ENCODE measurements at regions not wholly inside any gene's neighbourhood (a gene's known extent, or its start where the extent isn't known, plus 50 kb on each side); places are given as distances from the start of the nearest gene placed in this dataset.
A peak's percentile ranks its signal among the peaks of the same experiment; 100 is the strongest.

- DNase-seq, result no peak
Measured at GRCh38 chr13:34046457-34046856, 228.5 kb downstream of the RFC3 start.

GRCh38 chr13:34048652-34049051 is 230.7 kb downstream of the RFC3 start:
- DNase-seq, result no peak

- no peak for DNase-seq
Measured at GRCh38 chr13:34056733-34057258, 238.8 kb downstream of the RFC3 start.

GRCh38 chr13:34064456-34065205 is 246.7 kb downstream of the RFC3 start:
- no peak for DNase-seq

GRCh38 chr13:34065928-34066327 is 248.0 kb downstream of the RFC3 start:
- DNase-seq, result no peak

- no peak for DNase-seq
Measured at GRCh38 chr13:34066344-34066743, 248.4 kb downstream of the RFC3 start.

GRCh38 chr13:34070006-34070405 is 252.1 kb downstream of the RFC3 start:
- no peak for DNase-seq

GRCh38 chr13:34070544-34071303 is 252.8 kb downstream of the RFC3 start:
- no peak for DNase-seq

GRCh38 chr13:34076319-34076718 is 258.4 kb downstream of the RFC3 start:
- no peak for DNase-seq

- peak in 1 of 5 experiments; percentile 3 for DNase-seq
Measured at GRCh38 chr13:34076943-34077703, 259.2 kb downstream of the RFC3 start.

- DNase-seq, result no peak
Measured at GRCh38 chr13:34078334-34078999, 260.5 kb downstream of the RFC3 start.

GRCh38 chr13:34085204-34085603 is 267.3 kb downstream of the RFC3 start:
- no peak for DNase-seq

GRCh38 chr13:34086281-34086680 is 268.3 kb downstream of the RFC3 start:
- no peak for DNase-seq

GRCh38 chr13:34087791-34088190 is 269.8 kb downstream of the RFC3 start:
- no peak for DNase-seq

GRCh38 chr13:34103854-34104253 is 285.9 kb downstream of the RFC3 start:
- no peak for DNase-seq

GRCh38 chr13:34104853-34105252 is 286.9 kb downstream of the RFC3 start:
- no peak for DNase-seq

GRCh38 chr13:34107806-34108205 is 289.9 kb downstream of the RFC3 start:
- DNase-seq, result no peak

- DNase-seq, result no peak
Measured at GRCh38 chr13:34108410-34108809, 290.5 kb downstream of the RFC3 start.

GRCh38 chr13:34114581-34114980 is 296.6 kb downstream of the RFC3 start:
- DNase-seq, result no peak

- DNase-seq, result no peak
Measured at GRCh38 chr13:34116651-34117050, 298.7 kb downstream of the RFC3 start.

GRCh38 chr13:34124666-34125306 is 306.8 kb downstream of the RFC3 start:
- DNase-seq, result no peak

- DNase-seq, result no peak
Measured at GRCh38 chr13:34127523-34127922, 309.6 kb downstream of the RFC3 start.

Measured in T-helper 2 cell (primary cell).